PC-3 (cell line): ENCODE measurements at regions not wholly inside any gene's neighbourhood (a gene's known extent, or its start where the extent isn't known, plus 50 kb on each side); places are given as distances from the start of the nearest gene placed in this dataset.

Source experiments
- ATAC-seq: fragments of 200-7000 bp; cut with Tn5 transposase; 2 replicates; pipeline ENCODE4 v1.9.1; 2020; ENCODE audit warnings: mild to moderate bottlenecking, moderate library complexity
- BruUV-seq: library from RNA; stranded (reverse); fragments of 400-500 nt; replicated peaks from 2 replicates; lab custom pipeline; 2021; lab: Mats Ljungman, UMichigan
- CTCF ChIA-PET: fragments of 300-600 bp; sonication (Branson Sonifier 250); formaldehyde crosslinking; loops from one replicate; lab custom pipeline; 2022; ENCODE audit warnings: antibody characterized with exemption; lab: Charles Lee
- POLR2A ChIA-PET: fragments of 300-600 bp; sonication (Branson Sonifier 250); formaldehyde crosslinking; loops from one replicate; lab custom pipeline; 2022; ENCODE audit warnings: antibody characterized with exemption; ENCODE audit not compliant: unreplicated experiment; lab: Charles Lee
- DNase-seq: peaks from one replicate; pipeline ENCODE4 v3.0.0-alpha.2; 2015
- H2AFZ ChIP-seq: fragments of 300-600 bp; sonication (generic); 2 replicates; pipeline ENCODE4 v1.6.0; 2016; ENCODE audit warnings: antibody characterized with exemption, low read length
- H3F3A ChIP-seq: fragments of 300-600 bp; sonication (generic); one replicate; pipeline ENCODE4 v1.6.0; 2017; ENCODE audit warnings: antibody characterized with exemption, low read length, control low read depth, mild to moderate bottlenecking; ENCODE audit not compliant: unreplicated experiment
- H3K27ac ChIP-seq: fragments of 300-600 bp; sonication (generic); 2 replicates; pipeline ENCODE4 v1.5.1; 2016; ENCODE audit warnings: mild to moderate bottlenecking, low read length
- H3K27me3 ChIP-seq: fragments of 300-600 bp; sonication (generic); 2 replicates; pipeline ENCODE4 v1.6.1; 2016; ENCODE audit warnings: low read length, mixed read lengths
- H3K36me3 ChIP-seq: fragments of 300-600 bp; sonication (generic); 2 replicates; pipeline ENCODE4 v1.6.1; 2016; ENCODE audit warnings: low read depth, mixed run types, low read length, mixed read lengths
- H3K4me1 ChIP-seq: fragments of 300-600 bp; sonication (generic); 2 replicates; pipeline ENCODE4 v1.5.1; 2016; ENCODE audit warnings: low read length; ENCODE audit not compliant: insufficient read depth
- H3K4me2 ChIP-seq: fragments of 300-600 bp; sonication (generic); 2 replicates; pipeline ENCODE4 v1.6.0; 2016; ENCODE audit warnings: low read length
- H3K4me3 ChIP-seq: fragments of 300-600 bp; sonication (generic); 2 replicates; pipeline ENCODE4 v1.5.1; 2016; ENCODE audit warnings: mild to moderate bottlenecking, low read length, mixed read lengths
- H3K79me2 ChIP-seq: fragments of 300-600 bp; sonication (generic); 2 replicates; pipeline ENCODE4 v1.6.1; 2017; ENCODE audit warnings: low read length, mixed read lengths
- H3K9ac ChIP-seq: fragments of 300-600 bp; sonication (generic); 2 replicates; pipeline ENCODE4 v1.6.0; 2016; ENCODE audit warnings: mild to moderate bottlenecking, low read length
- H3K9me2 ChIP-seq: fragments of 300-600 bp; sonication (generic); replicated peaks from 2 replicates; pipeline ENCODE4 v1.6.1; 2016; ENCODE audit warnings: mixed run types, low read length, mixed read lengths
- H3K9me3 ChIP-seq: fragments of 300-600 bp; sonication (generic); 2 replicates; pipeline ENCODE4 v1.6.1; 2016; ENCODE audit warnings: low read length, mixed read lengths
- H4K20me1 ChIP-seq: fragments of 300-600 bp; sonication (generic); 2 replicates; pipeline ENCODE4 v1.6.1; 2016; ENCODE audit warnings: low read length, mixed read lengths
- EZH2 ChIP-seq: fragments of 300-600 bp; sonication (generic); IDR thresholded peaks from one replicate; pipeline ENCODE4 v1.6.1; 2017; ENCODE audit warnings: antibody characterized with exemption, mild to moderate bottlenecking, low read length; ENCODE audit not compliant: unreplicated experiment
- EZH2phosphoT487 ChIP-seq: fragments of 300-600 bp; sonication (generic); IDR thresholded peaks from 2 replicates; pipeline ENCODE4 v1.6.1; 2018; ENCODE audit warnings: mild to moderate bottlenecking, antibody characterized with exemption, low read length, borderline replicate concordance
- intact Hi-C: fragments of 100-400 bp; cut with micrococcal nuclease; formaldehyde crosslinking; loops from 2 replicates; pipeline ENCODE4 v1.9.0; 2023
- TF ChIP-seq, protein P1 (sequence below): fragments of 300-600 bp; sonication (generic); conservative IDR thresholded peaks from 2 replicates; pipeline ENCODE4 v1.5.1; 2017; ENCODE audit warnings: antibody characterized with exemption, low read depth, mild to moderate bottlenecking, low read length

DNA sequence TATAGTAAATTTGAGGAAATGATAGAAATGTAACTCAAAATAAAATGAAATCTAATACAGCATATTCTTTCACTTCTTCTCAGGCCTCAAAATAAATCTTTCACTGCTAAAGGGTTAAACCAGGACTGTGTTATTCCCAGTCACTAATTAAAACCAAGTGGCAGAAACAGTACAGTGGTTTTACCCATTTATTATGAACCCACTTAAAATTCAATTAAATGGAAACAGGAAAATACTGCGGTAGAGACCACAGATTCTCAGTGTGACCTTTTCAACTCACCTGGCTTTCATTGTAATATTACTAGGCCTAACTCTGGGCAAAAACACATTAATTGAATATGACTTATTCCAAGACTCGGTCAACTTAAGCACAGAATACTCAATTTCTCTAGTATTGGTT is 176.5 kb upstream of the DKK2 start:
- no peak overlapping the region for H2AFZ ChIP-seq
- POLR2A ChIA-PET, result no interaction called here
- H3K4me2 ChIP-seq, result no peak overlapping the region
- no peak overlapping the region for H3K27ac ChIP-seq
- no peak overlapping the region for H3K4me3 ChIP-seq
- H3K9ac ChIP-seq, result no peak overlapping the region
- no TSS peak for BruUV-seq
- DNase-seq (no peak), ATAC-seq (no peak)
- intact Hi-C loops, result no loop called here
- H3K9me2 ChIP-seq, result no peaks in the 10 kb centered on the region
- no peaks in the 10 kb centered on the region for H4K20me1 ChIP-seq
- CTCF ChIA-PET, result no interaction called here
- H3K9me3 ChIP-seq, result no peaks in the 10 kb centered on the region
- no peaks in the 10 kb centered on the region for H3K27me3 ChIP-seq
- H3K4me1 ChIP-seq, result no peaks in the 10 kb centered on the region
- no peaks in the 10 kb centered on the region for H3K79me2 ChIP-seq
- H3K36me3 ChIP-seq, result no peaks in the 10 kb centered on the region
- no peaks in the 10 kb centered on the region for H3F3A ChIP-seq
- TF ChIP-seq EZH2 (no peak), EZH2phosphoT487 (no peak)
- TF ChIP-seq, protein P1, sequence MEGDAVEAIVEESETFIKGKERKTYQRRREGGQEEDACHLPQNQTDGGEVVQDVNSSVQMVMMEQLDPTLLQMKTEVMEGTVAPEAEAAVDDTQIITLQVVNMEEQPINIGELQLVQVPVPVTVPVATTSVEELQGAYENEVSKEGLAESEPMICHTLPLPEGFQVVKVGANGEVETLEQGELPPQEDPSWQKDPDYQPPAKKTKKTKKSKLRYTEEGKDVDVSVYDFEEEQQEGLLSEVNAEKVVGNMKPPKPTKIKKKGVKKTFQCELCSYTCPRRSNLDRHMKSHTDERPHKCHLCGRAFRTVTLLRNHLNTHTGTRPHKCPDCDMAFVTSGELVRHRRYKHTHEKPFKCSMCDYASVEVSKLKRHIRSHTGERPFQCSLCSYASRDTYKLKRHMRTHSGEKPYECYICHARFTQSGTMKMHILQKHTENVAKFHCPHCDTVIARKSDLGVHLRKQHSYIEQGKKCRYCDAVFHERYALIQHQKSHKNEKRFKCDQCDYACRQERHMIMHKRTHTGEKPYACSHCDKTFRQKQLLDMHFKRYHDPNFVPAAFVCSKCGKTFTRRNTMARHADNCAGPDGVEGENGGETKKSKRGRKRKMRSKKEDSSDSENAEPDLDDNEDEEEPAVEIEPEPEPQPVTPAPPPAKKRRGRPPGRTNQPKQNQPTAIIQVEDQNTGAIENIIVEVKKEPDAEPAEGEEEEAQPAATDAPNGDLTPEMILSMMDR, result no peak

GRCh38 chr4:107210450-107211239 is 174.5 kb upstream of the DKK2 start:
- POLR2A ChIA-PET, result no interaction called here
- DNase-seq, result no peak

More at GRCh38 chr4:107210450-107211239, 174.5 kb upstream of the DKK2 start:
- Histone ChIP-seq H2AFZ (peak overlapping the region; percentile 2; the same call in 1 of the 2 replicates), H3K9me2 (no peaks in the 10 kb centered on the region), H3K4me2 (peak overlapping the region; percentile 44; the same call in 1 of the 2 replicates), H3K9ac (no peak overlapping the region), H3K79me2 (no peaks in the 10 kb centered on the region), H3K36me3 (no peaks in the 10 kb centered on the region), H4K20me1 (no peaks in the 10 kb centered on the region), H3F3A (no peaks in the 10 kb centered on the region), H3K4me3 (peak overlapping the region; percentile 37; the same call in 1 of the 2 replicates), H3K9me3 (no peaks in the 10 kb centered on the region), H3K27me3 (no peaks in the 10 kb centered on the region), H3K27ac (no peak overlapping the region), H3K4me1 (no peaks in the 10 kb centered on the region)
- BruUV-seq, result no TSS peak
- CTCF ChIA-PET, result no interaction called here
- intact Hi-C loops, result no loop called here
- no peak for ATAC-seq
- TF ChIP-seq EZH2phosphoT487 (no peak), EZH2 (no peak)
- TF ChIP-seq, protein P1, result no peak
